H1 (cell line): ENCODE measurements at regions not wholly inside any gene's neighbourhood (a gene's known extent, or its start where the extent isn't known, plus 50 kb on each side); places are given as distances from the start of the nearest gene placed in this dataset.

Experiments used
- CTCF ChIA-PET: fragments of 300-600 bp; sonication (Branson Sonifier 250); formaldehyde crosslinking; loops from one replicate; lab custom pipeline; 2021; ENCODE audit not compliant: partially characterized antibody; lab: Charles Lee
- POLR2A ChIA-PET: fragments of 300-600 bp; sonication (Branson Sonifier 250); formaldehyde crosslinking; loops from one replicate; lab custom pipeline; 2021; ENCODE audit warnings: inconsistent platforms; ENCODE audit not compliant: partially characterized antibody; lab: Charles Lee
- DNase-seq, 2 experiments: peaks; one replicate each; pipeline versions ENCODE4 v3.0.0 to v3.0.0-alpha.2; 2010 to 2022; ENCODE audit warnings: low spot score in 2 of 2, low read depth in 1 of 2, mixed read lengths in 1 of 2
- FAIRE-seq: peaks from 2 replicates; lab custom pipeline; 2011; peaks lifted over from hg19 to GRCh38; lab: Jason Lieb, UNC
- H2AFZ ChIP-seq: 2 replicates; pipeline ENCODE4 v1.8.1; 2012; ENCODE audit warnings: low read length, inconsistent platforms
- H2AK5ac ChIP-seq: 2 replicates; pipeline ENCODE4 v1.6.1; 2013; ENCODE audit warnings: low read depth, low read length
- H2BK120ac ChIP-seq: replicated peaks from 2 replicates; pipeline ENCODE3; 2013; ENCODE audit warnings: low read depth, low read length, inconsistent platforms
- H2BK12ac ChIP-seq: 2 replicates; pipeline ENCODE4 v1.6.1; 2013; ENCODE audit warnings: low read depth, low read length
- H2BK15ac ChIP-seq: 2 replicates; pipeline ENCODE4 v1.6.1; 2013; ENCODE audit warnings: low read length
- H2BK20ac ChIP-seq: 2 replicates; pipeline ENCODE4 v1.6.1; 2013; ENCODE audit warnings: low read length
- H2BK5ac ChIP-seq: 2 replicates; pipeline ENCODE4 v1.6.1; 2013; ENCODE audit warnings: low read depth, low read length
- H3K14ac ChIP-seq: 2 replicates; pipeline ENCODE4 v1.6.1; 2013; ENCODE audit warnings: inconsistent platforms; ENCODE audit not compliant: insufficient read length
- H3K18ac ChIP-seq: 2 replicates; pipeline ENCODE4 v1.6.1; 2013; ENCODE audit warnings: low read length; ENCODE audit errors: extremely low read depth
- H3K23ac ChIP-seq: 2 replicates; pipeline ENCODE4 v1.6.1; 2013; ENCODE audit warnings: inconsistent platforms; ENCODE audit not compliant: insufficient read length
- H3K23me2 ChIP-seq: 2 replicates; pipeline ENCODE4 v1.6.1; 2013; ENCODE audit warnings: low read depth, low read length
- H3K27ac ChIP-seq: 2 replicates; pipeline ENCODE4 v1.6.1; 2011; ENCODE audit warnings: low read depth, low read length, inconsistent platforms
- H3K27me3 ChIP-seq, 4 experiments: replicated peaks in 1 of 4; 1 replicate in 1 of 4; 2 replicates in 3 of 4; pipeline versions ENCODE4 v1.6.1 to v1.8.1; 2011 to 2013; ENCODE audit warnings: low read length in 3 of 4, mild to moderate bottlenecking in 3 of 4, inconsistent platforms in 2 of 4, mixed read lengths in 2 of 4, moderate library complexity in 1 of 4; ENCODE audit not compliant: control insufficient read depth in 3 of 4, insufficient read depth in 3 of 4; ENCODE audit errors: extremely low read depth in 1 of 4
- H3K36me3 ChIP-seq, 4 experiments: 2 replicates each; pipeline versions ENCODE4 v1.6.1 to v1.8.1; 2011 to 2013; ENCODE audit warnings: mild to moderate bottlenecking in 4 of 4, low read length in 3 of 4, moderate library complexity in 2 of 4, control low read depth in 1 of 4, inconsistent platforms in 1 of 4; ENCODE audit not compliant: insufficient read depth in 4 of 4, control insufficient read depth in 2 of 4
- H3K4ac ChIP-seq: replicated peaks from 2 replicates; pipeline ENCODE3; 2013; ENCODE audit warnings: low read length, low read depth, mixed read lengths, inconsistent platforms; ENCODE audit not compliant: insufficient read length
- H3K4me1 ChIP-seq, 4 experiments: replicated peaks in 1 of 4; 1 replicate in 1 of 4; 2 replicates in 3 of 4; pipeline versions ENCODE4 v1.6.1 to v1.8.1; 2011 to 2013; ENCODE audit warnings: low read length in 3 of 4, inconsistent platforms in 2 of 4, mixed read lengths in 1 of 4; ENCODE audit not compliant: insufficient read depth in 4 of 4, control insufficient read depth in 3 of 4
- H3K4me2 ChIP-seq, 2 experiments: 2 replicates each; pipeline versions ENCODE4 v1.6.1 to v1.8.1; 2011 to 2013; ENCODE audit warnings: low read depth in 2 of 2, low read length in 2 of 2, control low read depth in 1 of 2, inconsistent platforms in 1 of 2, mild to moderate bottlenecking in 1 of 2; ENCODE audit not compliant: insufficient read depth in 1 of 2
- H3K4me3 ChIP-seq, 4 experiments: fragments of 200-600, 300-600 bp in 1 of 4; sonication (generic), shearing (Covaris generic), sonication (Bioruptor Twin) in 1 of 4; 2 replicates each; pipeline versions ENCODE4 v1.5.1 to v1.8.1; 2011 to 2016; ENCODE audit warnings: low read length in 4 of 4, low read depth in 3 of 4, control low read depth in 2 of 4, inconsistent platforms in 2 of 4, mild to moderate bottlenecking in 2 of 4, mixed read lengths in 1 of 4, moderate library complexity in 1 of 4; ENCODE audit not compliant: insufficient read depth in 2 of 4; ENCODE audit errors: extremely low read depth in 1 of 4
- H3K56ac ChIP-seq: replicated peaks from 2 replicates; pipeline ENCODE3; 2013; ENCODE audit warnings: low read depth, mild to moderate bottlenecking, mixed read lengths, low read length, inconsistent platforms; ENCODE audit not compliant: insufficient read length
- H3K79me1 ChIP-seq: 2 replicates; pipeline ENCODE4 v1.6.1; 2013; ENCODE audit warnings: low read depth, low read length, control low read depth
- H3K79me2 ChIP-seq, 2 experiments: 2 replicates each; pipeline versions ENCODE4 v1.6.1 to v1.8.1; 2012 to 2013; ENCODE audit warnings: low read length in 2 of 2, mild to moderate bottlenecking in 2 of 2, inconsistent platforms in 1 of 2; ENCODE audit not compliant: insufficient read depth in 2 of 2, control insufficient read depth in 1 of 2
- H3K9ac ChIP-seq, 4 experiments: replicated peaks in 1 of 4; 1 replicate in 1 of 4; 2 replicates in 3 of 4; pipeline versions ENCODE4 v1.6.1 to v1.8.1; 2011 to 2013; ENCODE audit warnings: low read depth in 3 of 4, low read length in 3 of 4, control low read depth in 2 of 4, mild to moderate bottlenecking in 2 of 4, moderate library complexity in 2 of 4, inconsistent platforms in 1 of 4; ENCODE audit errors: extremely low read depth in 1 of 4
- H3K9me3 ChIP-seq, 2 experiments: 2 replicates each; pipeline versions ENCODE4 v1.6.1 to v1.8.1; 2012 to 2013; ENCODE audit warnings: mild to moderate bottlenecking in 2 of 2, moderate library complexity in 2 of 2, control low read depth in 1 of 2, inconsistent platforms in 1 of 2, low read depth in 1 of 2, low read length in 1 of 2, mixed read lengths in 1 of 2; ENCODE audit not compliant: insufficient read depth in 2 of 2
- H4K20me1 ChIP-seq, 2 experiments: replicated peaks in 1 of 2; 2 replicates each; pipeline versions ENCODE3 to v1.8.1; 2011 to 2013; ENCODE audit warnings: inconsistent platforms in 2 of 2, low read length in 2 of 2, mild to moderate bottlenecking in 1 of 2; ENCODE audit not compliant: insufficient read depth in 2 of 2, control insufficient read depth in 1 of 2
- H4K5ac ChIP-seq: 2 replicates; pipeline ENCODE4 v1.6.1; 2013; ENCODE audit warnings: low read length, low read depth, mixed read lengths, inconsistent platforms; ENCODE audit not compliant: insufficient read length
- H4K8ac ChIP-seq: 2 replicates; pipeline ENCODE4 v1.8.0; 2013; ENCODE audit warnings: mild to moderate bottlenecking, moderate library complexity, low read length, inconsistent platforms; ENCODE audit not compliant: insufficient read depth; ENCODE audit errors: extremely low read depth
- H4K91ac ChIP-seq: replicated peaks from 2 replicates; pipeline ENCODE3; 2013; ENCODE audit warnings: low read length, mixed read lengths, inconsistent platforms; ENCODE audit not compliant: insufficient read length
- ATF3 ChIP-seq: IDR thresholded peaks from 2 replicates; pipeline ENCODE4 v1.6.1; 2011; ENCODE audit warnings: low read depth, mild to moderate bottlenecking, low read length; ENCODE audit not compliant: insufficient read depth
- RAD21 ChIP-seq, 2 experiments: IDR thresholded peaks in 1 of 2; conservative IDR thresholded peaks in 1 of 2; 2 replicates each; pipeline ENCODE4 v1.6.1; 2011; ENCODE audit warnings: low read depth in 2 of 2, low read length in 2 of 2, improper control_type of control experiment in 1 of 2, inconsistent platforms in 1 of 2, mild to moderate bottlenecking in 1 of 2, moderate library complexity in 1 of 2
- RFX5 ChIP-seq: IDR thresholded peaks from 2 replicates; pipeline ENCODE4 v1.6.1; 2011; ENCODE audit warnings: low read depth, low read length, improper control_type of control experiment, borderline replicate concordance
- RXRA ChIP-seq: IDR thresholded peaks from 2 replicates; pipeline ENCODE4 v1.6.1; 2011; ENCODE audit warnings: low read depth, mild to moderate bottlenecking, low read length, moderate library complexity; ENCODE audit not compliant: insufficient read depth
- SAP30 ChIP-seq: fragments of 300-600 bp; sonication (generic); IDR thresholded peaks from 2 replicates; pipeline ENCODE4 v1.7.1; 2012; ENCODE audit warnings: low read length, moderate library complexity, mild to moderate bottlenecking, inconsistent platforms; ENCODE audit not compliant: insufficient read depth, insufficient replicate concordance
- SIX5 ChIP-seq: IDR thresholded peaks from 2 replicates; pipeline ENCODE4 v1.6.1; 2011; ENCODE audit warnings: mild to moderate bottlenecking, low read depth, low read length
- WGBS, 2 experiments: shearing (Covaris generic) in 1 of 2; methylation state at CpG; one replicate each; pipeline versions ENCODE4 v1.1.6 to v1.1.7; 2013 to 2015; ENCODE audit warnings: low lambda C conversion rate in 2 of 2, mixed read lengths in 2 of 2, inconsistent platforms in 1 of 2, low coverage in 1 of 2, missing lambda C conversion rate in 1 of 2; ENCODE audit not compliant: insufficient replicate concordance in 2 of 2, insufficient coverage in 1 of 2, insufficient read length in 1 of 2; ENCODE audit errors: extremely low coverage in 1 of 2, missing lambda C conversion rate in 1 of 2; 5-methylcytosine and 5-hydroxymethylcytosine counted together

DNA sequence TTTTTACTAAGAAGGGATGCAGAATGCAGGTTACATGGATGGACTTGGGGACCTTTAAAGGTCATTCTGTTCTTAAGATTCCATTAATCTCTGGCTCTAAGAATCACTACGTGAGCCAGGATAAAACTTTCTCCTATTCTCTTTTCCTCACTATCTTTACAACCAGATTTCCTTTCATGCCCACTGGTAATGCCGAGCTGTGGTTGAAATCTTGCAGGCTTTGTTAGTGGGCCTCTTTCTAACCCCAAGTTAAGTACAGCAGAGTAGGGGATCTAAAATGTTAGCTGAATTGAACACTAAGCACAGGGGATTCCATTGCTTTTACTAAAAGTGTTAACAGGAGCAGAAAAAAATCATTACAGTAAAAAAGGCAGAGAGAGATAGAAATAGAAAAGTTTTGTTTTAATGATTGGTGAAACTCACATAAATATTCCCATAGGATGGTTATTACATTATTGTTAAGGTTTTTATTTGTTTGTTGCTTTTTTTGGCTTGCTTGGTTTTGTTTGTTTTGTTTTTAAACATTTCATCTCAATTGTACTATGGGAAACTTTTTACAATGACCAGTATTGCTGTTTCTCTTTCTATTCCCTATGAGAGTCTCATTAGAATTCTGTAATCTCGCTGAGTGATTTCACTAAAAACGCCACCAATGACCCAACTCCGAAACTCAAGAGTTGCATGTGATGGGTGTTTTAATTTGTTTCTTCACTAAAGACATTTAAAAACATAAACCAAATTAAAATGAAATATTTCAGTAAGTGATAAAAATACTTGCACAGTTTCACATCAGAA lies 54.1 kb upstream of the HTATIP2 start:
- no peak overlapping the region for H3K14ac ChIP-seq
- H2BK20ac ChIP-seq = no peak overlapping the region
- no peak overlapping the region for H4K91ac ChIP-seq
- H3K23ac ChIP-seq = no peak overlapping the region
- no peak overlapping the region for H3K56ac ChIP-seq
- FAIRE-seq = no peak
- H3K79me1 ChIP-seq = no peaks in the 10 kb centered on the region
- no peak overlapping the region for H3K4ac ChIP-seq
- H4K8ac ChIP-seq = no peak overlapping the region
- H3K4me1 ChIP-seq = no peaks in the 10 kb centered on the region
- no peak overlapping the region for H3K9ac ChIP-seq
- no peaks in the 10 kb centered on the region for H3K79me2 ChIP-seq
- no peak overlapping the region for H2BK120ac ChIP-seq
- no peak overlapping the region for H3K27ac ChIP-seq
- no peaks in the 10 kb centered on the region for H3K36me3 ChIP-seq
- ChIA-PET POLR2A (no interaction called here), CTCF (interaction anchor here (1.9 kb wide), 1 partner anchor 43 kb away, joined by 5 read pairs; no protein-coding TSS in a partner anchor)
- 88% methylated on average over 5 of the region's 5 CpGs; no CpG with 5 or more reads in 1 of the 2 experiments for WGBS, 2 experiments
- no peak overlapping the region for H2BK5ac ChIP-seq
- no peak overlapping the region for H2AK5ac ChIP-seq
- H2BK15ac ChIP-seq = no peak overlapping the region
- H2BK12ac ChIP-seq = no peak overlapping the region
- no peak for DNase-seq
- H3K4me2 ChIP-seq = no peak overlapping the region
- H4K5ac ChIP-seq = no peak overlapping the region
- H3K27me3 ChIP-seq = no peaks in the 10 kb centered on the region
- H3K9me3 ChIP-seq = no peaks in the 10 kb centered on the region
- no peak overlapping the region for H2AFZ ChIP-seq
- H3K18ac ChIP-seq = no peak overlapping the region
- no peaks in the 10 kb centered on the region for H3K23me2 ChIP-seq
- H3K4me3 ChIP-seq = no peak overlapping the region
- no peaks in the 10 kb centered on the region for H4K20me1 ChIP-seq
- no peak for TF ChIP-seq RFX5
- TF ChIP-seq RAD21 (IDR thresholded peaks at IDR 0.05 in 1 of 2, conservative IDR thresholded peaks at IDR 0.05 in 1 of 2; ENCODE audit: low read depth in 2 of 2, low read length in 2 of 2) = no peak
- no peak for TF ChIP-seq ATF3
- no peak for TF ChIP-seq SIX5
- no peak for TF ChIP-seq RXRA
- TF ChIP-seq SAP30 = no peak
